ENCODE measurements at regions not wholly inside any gene's neighbourhood (a gene's known extent, or its start where the extent isn't known, plus 50 kb on each side); places are given as distances from the start of the nearest gene placed in this dataset.
"Not testable (repeated sequence)": the region's sequence is repeated elsewhere in the genome, so short reads cannot be mapped to it uniquely, and the experiment has no call there.

- no peak for DNase-seq
Observed at GRCh38 chr12:123059500-123059899, 79.0 kb downstream of the ARL6IP4 start.

DNA sequence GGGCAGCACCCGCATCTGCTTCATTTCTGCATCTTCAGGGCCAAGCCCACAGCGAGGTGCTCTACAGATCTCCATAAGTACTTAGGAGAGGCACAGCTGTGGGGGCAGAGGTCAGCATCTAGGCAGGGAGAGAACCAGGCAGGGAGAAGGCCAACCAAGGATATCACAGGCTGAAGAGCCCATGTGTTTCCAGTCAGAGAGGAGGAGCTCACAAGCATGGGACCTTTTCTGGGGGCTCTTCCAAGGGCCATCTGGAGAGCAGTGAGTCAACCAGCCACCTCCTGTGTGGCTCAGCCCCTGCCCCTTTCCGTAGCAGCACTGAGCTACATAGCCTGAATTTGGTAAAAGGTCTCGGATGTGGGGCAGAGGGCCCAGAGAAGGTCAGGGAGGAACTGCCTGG, 78.5 kb downstream of the ARL6IP4 start:
- DNase-seq = no peak

GRCh38 chr12:123058481-123058880, 78.0 kb downstream of the ARL6IP4 start:
- no peak for DNase-seq

- DNase-seq = no peak
Observed at GRCh38 chr12:123057513-123058265, 77.2 kb downstream of the ARL6IP4 start.

DNA sequence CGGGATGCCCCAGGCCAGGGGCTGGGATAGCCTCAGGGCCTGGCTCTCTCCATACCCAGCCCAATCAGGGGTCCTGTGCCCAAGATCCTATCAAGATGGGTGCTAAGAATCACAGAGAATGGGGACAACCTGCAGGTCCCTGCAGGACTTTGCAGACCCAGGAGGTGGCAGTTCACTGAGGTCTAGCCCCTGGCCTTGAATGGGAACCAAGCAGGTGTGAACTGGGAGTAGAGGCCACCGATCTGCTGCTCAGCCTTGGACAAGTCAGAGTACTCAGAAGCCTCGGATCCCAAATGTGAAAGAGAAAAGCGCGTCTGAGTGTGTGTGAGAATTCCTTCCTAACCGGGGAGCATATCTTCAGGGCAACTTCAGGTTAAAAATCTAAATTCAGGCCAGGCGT, 76.2 kb downstream of the ARL6IP4 start:
- no peak for DNase-seq

DNA sequence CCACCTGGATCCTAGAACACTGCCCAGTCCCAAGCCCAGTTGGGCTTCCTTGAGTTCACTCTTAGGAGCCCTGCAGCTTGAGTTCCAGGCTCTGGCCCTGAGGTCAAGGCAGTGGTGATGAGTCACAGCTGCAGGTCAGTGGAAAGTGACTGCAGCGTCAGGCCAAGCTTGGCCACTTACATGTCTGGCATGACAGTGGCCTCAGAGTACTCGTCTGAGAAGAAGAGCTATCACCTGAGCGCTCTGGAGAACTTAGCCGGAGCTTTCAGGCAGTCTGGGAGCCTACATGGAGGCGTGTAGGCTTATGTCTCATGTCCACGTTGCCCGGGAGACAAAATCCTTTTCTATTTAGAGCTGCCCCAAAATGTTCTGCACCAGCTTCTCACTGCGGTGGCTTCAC, 75.6 kb downstream of the ARL6IP4 start:
- no peak for DNase-seq

DNA sequence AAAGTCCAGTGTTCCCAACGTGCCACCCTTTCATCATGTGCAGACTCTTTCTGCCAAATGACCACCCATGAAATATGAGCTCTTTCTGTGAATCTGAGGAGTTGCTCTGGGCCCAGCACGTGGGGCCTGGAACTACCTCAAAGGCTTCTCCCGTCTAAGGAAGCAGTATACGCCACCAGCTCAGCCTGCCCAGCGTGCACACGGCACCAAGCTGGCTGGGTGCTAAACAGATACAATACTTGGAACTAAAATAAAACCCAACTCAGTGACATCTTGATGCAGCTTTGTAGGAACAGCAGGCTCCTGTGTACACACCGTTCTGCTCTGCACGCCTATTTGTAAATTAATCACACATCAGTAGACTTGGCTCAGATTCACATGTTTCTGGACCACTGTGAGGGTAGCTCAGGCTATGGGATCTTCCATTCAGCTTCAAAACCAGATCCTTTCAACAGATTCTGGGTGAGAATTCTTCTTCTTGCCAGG, 74.8 kb downstream of the ARL6IP4 start:
- DNase-seq = no peak

GRCh38 chr12:123054371-123054770, 73.9 kb downstream of the ARL6IP4 start:
- no peak for DNase-seq

GRCh38 chr12:123051556-123051955, 71.1 kb downstream of the ARL6IP4 start:
- DNase-seq = no peak

DNA sequence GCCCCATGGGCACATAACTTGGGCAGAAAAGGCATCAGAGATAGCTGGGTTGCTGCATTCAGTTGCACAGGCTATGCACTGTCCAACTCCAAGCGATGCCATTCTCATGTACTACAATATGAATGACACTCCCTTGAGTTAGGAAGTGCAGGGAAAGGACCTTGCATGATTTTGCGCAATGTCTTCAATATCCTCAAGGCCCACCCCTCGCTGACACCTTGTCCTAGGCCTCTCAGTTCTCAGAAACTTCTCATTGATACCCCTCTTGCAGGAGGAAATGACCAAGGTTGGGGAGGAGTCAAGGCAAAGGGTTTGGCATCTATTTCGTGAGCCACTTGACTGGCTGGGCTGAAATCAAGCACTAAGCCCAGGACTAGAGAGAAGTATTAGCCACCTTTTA, 70.4 kb downstream of the ARL6IP4 start:
- DNase-seq = no peak

- DNase-seq = no peak
Observed at GRCh38 chr12:123050331-123050831, 69.9 kb downstream of the ARL6IP4 start.

- no peak for DNase-seq
Observed at GRCh38 chr12:123049398-123050240, 69.1 kb downstream of the ARL6IP4 start.

- DNase-seq = not testable (repeated sequence)
Observed at GRCh38 chr12:123047892-123048291, 67.4 kb downstream of the ARL6IP4 start.

- no peak for DNase-seq
Observed at GRCh38 chr12:123047289-123047688, 66.8 kb downstream of the ARL6IP4 start.

DNA sequence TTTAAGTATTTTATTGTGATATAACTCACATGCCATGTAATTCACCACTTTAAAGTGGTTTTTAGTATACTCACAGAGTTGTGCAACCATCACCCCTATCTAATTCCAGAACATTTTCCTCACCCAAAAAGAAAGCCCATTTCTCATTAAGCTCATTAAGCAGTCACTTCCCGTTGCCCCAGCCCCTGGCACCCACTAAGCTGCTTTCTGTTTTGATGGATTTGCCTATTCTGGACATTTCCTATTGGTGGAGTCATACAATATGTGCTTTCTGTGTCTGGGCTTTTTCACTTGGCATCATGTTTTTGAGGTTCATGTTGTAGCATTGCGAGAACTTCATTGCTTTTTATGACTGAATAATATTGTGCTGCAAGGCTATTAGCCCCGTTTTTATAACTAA, 66.0 kb downstream of the ARL6IP4 start:
- DNase-seq = no peak

DNA sequence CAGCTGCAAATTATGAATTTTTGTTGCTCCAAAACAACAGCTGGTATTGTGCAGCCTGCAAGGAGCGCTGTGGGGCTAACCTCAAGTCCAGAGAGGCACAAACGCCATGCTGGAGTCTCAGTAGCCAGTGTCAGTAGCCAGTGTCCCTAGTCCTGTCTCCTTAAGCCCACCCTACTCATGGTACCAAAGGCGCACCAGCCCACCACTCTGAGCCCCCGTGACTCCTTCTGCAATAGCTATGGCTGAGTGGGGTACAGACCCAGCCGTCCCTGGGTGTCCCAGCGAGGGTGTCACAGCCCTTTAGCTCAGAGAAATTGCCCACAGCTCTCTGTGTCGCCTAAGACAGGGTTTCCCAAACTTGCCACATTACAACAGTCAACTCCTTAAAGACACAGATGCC, 65.2 kb downstream of the ARL6IP4 start:
- DNase-seq = no peak

GRCh38 chr12:123044351-123044750, 63.9 kb downstream of the ARL6IP4 start:
- DNase-seq = no peak

GRCh38 chr12:123043536-123044001, 63.1 kb downstream of the ARL6IP4 start:
- peak; percentile 46 for DNase-seq

- DNase-seq = no peak
Observed at GRCh38 chr12:123042833-123043232, 62.4 kb downstream of the ARL6IP4 start.

DNA sequence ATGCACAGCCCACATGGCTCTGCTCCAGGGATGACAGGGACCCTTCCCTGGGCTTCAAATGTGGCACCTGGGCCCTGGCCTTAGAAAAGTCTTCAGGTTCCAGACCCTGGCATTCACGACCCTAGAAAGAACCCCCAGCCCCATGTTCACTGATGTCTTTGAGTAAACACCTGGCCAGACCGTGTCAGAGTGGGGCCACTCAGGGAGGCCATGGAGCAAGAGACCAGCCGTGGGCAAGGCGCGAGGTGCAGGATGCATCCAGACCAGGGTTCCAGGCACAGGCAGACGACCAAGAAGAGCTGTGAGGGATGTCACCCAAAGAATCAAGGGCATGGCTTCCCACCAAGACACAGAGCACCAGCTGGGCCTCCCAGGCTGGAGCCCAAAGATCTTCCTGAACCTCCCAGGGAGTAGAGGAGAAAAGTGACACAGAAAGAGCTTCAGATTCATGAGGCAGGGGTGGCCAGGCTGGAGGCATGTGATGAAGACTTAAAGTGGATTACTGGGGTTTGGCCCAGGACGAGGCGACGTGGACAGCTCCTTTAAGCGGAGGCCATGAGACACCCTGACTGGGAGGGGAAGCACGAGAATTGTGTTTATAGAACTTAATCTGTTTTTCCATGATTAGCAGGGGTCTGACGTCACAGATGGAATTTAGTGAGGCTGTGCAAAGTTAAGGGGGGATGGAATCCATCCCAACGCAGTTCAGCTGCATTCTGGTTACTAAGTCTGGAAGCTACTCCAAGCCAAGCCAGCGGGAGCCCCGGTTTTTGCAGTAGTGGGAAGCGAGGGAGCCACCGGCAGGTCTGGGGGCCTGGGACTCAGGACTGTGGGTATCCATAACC, 61.6 kb downstream of the ARL6IP4 start:
- no peak for DNase-seq

DNA sequence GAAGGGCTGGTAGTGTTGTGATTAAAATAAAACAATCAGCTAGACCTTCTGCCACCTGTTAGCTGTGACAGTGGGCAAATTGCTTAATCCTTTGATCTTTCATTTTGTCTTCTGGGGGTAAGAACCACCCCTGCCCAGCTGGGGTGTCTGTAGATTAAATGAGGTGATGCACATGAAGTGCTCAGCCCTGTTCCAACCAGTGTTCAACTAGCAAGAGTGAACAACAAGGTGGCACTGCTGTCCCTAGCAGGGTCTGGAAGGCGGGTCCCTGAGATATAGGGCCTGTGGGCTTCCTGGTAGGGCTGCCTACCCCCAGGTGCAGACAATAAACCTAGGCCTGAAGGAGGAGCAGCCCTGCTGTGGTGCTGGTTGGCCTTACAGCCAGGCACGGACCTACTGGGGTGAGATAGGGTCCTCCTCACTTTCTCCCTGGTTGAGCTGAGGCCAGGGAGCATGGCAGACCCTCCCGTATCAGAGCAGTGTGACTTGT, 60.6 kb downstream of the ARL6IP4 start:
- no peak for DNase-seq

DNA sequence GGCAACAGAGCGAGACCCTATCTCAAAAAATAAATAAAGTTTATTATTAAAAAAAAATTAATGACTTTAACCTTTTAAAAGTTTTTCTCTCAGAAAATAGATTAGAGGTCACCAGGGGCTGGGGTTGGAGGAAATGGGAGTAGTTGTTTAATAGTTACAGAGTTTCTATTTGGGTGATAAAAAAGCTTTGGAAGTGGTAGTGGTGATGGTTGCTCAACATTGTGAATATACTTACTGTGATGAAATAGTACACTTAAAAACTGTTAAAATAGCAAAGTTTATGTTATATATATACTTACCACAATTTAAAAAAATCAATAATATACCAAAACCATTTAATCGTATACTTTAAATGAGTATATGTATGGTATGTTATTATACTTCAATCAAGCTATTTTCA, 59.6 kb downstream of the ARL6IP4 start:
- no peak for DNase-seq

DNA sequence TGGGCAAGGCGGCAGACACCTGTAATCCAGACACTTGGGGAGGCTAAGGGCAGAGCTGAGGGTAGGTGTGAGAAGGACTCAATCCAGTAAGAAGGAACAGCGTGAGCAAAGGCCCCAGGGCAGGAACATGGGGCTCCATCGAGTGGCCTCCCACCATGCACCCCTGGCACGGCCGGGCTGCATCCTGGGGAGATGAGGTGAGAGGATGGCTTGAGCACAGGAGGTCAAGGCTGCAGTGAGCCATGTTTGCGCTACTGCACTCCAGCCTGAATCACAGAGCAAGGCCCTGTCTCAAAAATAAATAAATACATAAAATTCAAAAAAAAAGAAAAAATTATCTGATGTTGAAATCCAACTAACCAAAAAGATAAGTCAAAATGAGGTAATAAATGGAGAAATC, 58.5 kb downstream of the ARL6IP4 start:
- no peak for DNase-seq
